ENCODE measurements at regions not wholly inside any gene's neighbourhood (a gene's known extent, or its start where the extent isn't known, plus 50 kb on each side); places are given as distances from the start of the nearest gene placed in this dataset.
A peak's percentile ranks its signal among the peaks of the same experiment; 100 is the strongest.
"Not testable (repeated sequence)": the region's sequence is repeated elsewhere in the genome, so short reads cannot be mapped to it uniquely, and the experiment has no call there.

DNA sequence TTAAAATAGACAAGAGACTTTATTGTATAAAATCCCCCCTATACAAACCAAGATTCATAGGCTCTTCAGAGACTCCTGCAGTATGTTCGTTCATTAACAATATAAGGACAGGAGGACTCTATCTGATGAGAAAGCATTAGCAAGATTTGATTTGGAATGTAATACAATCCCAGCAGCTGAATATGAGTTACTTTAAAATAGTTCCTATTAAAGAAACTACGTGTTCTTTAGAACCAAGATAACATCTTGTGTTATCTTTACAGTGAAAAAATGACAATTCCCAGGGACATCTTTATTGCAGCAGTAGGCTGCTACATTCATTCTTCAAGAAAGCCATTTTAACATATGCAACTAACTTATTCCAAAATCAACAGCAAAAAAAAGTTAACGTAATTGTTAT, 1360.1 kb upstream of the GJE1 start:
- DNase-seq (ENCODE audit: low read depth) = no peak

DNA sequence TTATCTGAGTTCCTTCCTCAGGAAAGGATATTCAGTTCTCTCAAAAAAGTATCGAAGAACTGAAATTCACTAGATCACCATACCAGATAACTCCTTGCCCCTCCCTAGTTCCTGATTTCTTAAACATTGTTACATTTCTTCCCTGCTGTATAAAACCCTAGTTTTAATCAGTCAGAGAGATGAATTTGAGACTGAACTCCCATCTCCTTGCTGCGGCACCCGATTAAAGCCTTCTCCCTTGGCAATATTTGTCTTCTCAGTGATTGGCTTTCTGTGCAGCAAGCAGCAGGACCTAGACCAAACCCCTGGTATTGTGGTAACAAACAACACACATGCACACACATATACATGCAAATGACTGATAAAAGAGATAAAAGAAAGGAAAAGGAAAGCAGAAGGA, 1364.6 kb upstream of the GJE1 start:
- DNase-seq (ENCODE audit: low read depth) = no peak

DNA sequence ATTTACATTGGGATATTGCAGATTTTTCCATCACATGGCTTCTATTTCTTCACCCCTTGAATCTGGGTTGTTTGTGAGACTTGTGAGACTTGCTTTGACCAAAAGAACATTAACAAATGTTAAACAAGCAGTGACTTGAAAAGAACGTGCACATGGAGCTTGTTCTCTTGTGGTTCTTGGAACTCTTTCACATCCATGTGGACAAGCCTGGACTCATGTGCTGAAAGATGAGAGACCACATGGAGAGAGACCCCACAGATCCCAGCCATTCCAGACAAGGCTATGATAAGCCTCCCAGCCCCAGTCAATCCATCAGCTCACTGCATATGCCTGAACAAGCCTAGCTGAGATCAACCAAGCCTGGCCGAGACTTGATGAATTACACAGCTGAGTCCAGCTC, 1365.7 kb upstream of the GJE1 start:
- no peak for DNase-seq (ENCODE audit: low read depth)

DNA sequence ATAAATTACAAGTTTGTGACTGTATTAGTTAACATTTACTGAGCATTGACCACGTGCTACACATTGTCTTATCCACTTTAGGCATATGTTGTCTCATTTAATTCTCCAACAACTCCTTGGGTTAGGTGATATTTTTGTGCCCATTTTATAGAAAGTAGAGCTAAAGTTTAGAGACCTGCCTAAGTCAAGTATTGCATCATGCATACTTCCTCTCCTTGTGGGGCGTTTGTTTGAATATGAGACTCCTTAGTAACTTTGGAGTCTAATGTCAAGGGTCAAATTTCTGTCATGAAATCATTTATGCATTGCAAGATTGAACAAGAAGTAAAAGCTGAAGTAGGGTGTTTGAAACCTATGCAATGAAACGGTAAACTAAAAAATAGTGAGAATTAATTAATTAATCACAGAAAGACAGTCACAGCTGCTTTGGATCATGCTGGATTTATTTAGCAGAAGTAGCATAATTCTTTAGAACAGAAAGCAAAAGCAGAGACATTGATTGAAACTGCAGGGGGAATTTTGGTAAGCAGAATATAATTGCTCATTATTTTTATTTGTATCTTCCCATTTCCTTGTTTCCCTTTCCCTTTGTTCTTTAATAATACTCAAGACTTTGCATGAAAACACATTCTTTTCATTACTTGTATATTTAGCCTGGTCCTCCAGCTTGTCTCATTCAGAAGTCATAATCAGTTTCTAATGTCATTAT, 1374.4 kb upstream of the GJE1 start:
- no peak for DNase-seq (ENCODE audit: low read depth)

DNA sequence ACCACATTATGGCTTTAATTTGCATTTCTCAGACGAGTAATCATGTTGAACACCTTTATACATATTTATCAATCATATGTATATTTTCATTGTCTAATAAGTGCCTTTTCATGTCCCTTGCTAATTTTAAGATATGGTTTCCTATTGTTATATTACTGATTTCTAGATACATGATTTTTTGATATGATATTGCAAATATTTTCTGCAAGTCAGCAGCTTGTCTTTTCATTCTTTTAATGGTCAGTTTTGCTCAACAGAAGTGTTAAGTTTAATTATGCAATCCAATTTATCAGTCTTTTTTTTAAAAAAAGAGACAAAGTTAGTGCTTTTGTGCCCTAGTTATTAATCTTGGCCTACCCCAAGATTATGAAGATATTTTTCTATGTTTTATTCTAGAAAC, 1377.8 kb upstream of the CITED2 start:
- DNase-seq (ENCODE audit: low read depth) = no peak

DNA sequence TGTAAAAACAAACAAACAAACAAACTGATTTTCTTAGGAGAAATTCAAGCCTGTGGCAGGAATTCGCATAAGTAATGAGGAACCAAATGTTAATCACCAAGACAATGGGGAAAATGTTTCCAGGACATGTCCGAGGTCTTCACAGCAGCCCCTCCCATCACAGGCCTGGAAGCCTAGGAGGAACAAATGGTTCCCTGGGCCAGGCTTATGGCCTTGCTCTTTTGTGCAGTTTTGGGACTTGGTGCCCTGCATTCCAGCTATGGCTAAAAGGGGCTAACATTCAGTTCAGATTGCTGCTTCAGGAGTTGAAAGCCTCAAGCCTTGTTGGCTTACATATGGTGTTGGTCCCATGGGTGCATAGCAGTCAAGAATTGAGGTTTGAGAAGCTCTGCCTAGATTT, 1372.7 kb upstream of the CITED2 start:
- DNase-seq (ENCODE audit: low read depth) = no peak

DNA sequence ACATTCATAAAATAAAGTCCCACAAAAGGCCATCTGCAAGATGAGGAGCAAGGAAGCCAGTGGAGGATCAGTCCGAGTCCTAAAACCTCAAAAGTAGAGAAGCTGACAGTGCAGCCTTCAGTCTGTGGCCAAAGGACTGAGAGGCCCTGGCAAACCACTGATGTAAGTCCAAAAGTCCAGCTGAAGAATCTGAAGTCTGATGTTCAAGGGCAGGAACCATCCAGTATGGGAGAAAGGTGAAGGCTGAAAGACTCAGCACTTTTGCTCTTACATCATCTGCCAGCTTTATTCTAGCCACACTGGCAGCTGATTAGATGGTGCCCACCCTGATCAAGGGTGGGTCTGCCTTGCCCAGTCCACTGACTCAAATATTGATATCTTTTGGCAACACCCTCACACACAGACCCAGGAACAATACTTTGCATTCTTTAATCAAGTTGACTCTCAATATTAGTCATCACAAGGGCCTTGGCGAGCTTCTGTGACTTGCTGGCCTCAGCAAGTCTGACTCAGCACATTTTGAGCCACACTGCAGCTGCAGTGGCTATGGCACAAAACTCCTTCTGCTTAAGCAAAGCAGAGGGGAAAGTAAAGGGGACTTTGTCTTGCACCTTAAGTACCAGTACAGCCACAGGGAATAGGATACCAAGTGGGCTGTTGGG, 1370.3 kb upstream of the CITED2 start:
- DNase-seq (ENCODE audit: low read depth) = peak; percentile 25

DNA sequence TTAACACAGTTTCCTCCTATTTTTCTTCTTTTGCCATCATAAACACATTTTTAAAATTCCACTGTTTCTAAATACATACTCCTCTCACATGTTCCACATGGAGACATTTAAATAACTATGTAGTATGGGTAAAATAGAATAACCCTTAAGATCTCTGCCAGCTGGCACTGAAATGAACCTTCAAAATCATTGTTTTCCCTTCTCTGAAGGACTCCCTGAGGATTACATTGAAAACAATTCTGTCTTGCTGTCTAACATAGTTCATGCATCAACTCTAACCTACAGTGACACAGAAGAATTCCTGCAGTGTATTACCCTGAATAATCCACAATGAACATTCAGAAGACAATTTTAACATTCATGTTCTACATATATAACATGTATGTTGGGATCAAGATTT, 1361.8 kb upstream of the CITED2 start:
- DNase-seq (ENCODE audit: low read depth) = no peak

DNA sequence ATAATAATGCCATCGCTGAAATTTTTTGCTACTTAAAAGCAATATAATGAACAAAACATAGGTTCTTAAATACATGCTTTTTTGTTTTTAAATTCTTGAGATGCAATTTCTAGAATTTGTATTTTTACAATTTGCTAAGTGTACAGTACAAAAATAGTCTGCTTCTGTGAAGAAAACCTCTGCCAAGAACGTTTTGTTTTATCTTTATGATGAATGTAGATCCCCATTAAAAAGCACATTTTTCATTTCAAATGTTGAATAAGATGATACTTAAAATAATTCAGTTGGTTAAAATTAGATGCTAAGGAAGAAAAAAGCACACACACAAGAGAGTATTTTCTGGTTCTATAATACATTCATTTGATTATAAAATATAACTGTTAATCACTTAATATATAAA, 1358.5 kb upstream of the CITED2 start:
- no peak for DNase-seq (ENCODE audit: low read depth)

DNA sequence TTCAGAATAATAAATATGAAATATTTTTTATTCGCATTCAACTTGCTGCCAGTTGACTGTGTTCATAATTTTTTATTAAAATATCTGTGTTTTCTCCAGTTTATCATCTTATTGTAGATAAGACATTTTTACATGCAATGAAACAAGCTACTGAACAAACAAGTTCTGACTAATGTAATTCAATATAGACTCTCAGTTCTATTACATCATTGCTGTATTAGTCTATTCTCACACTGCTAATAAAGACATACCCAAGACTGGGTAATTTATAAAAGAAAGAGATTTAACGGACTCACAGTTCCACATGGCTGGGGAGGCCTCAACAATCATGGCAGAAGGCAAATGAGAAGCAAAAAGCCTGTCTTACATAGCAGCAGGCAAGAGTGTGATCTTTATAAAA, 1357.7 kb upstream of the CITED2 start:
- DNase-seq (ENCODE audit: low read depth) = no peak

DNA sequence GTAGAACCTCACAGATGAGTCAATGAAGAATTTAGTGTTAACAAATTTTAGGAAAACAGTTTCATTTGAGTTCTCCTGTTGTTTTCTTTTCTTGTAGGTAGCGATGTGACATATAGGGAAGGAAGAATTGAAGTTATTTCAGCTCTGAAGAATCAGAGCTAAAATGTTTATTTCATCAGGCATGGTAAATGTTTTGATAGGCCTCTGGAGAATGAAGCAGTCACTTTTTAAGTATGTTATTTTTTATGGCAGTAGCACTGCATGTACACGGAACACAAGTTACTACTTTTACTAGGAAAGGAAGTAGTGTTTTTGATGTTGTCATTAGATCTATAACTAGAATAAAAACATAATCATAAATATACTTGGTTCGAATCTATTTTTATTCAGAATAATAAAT, 1357.3 kb upstream of the CITED2 start:
- no peak for DNase-seq (ENCODE audit: low read depth)

DNA sequence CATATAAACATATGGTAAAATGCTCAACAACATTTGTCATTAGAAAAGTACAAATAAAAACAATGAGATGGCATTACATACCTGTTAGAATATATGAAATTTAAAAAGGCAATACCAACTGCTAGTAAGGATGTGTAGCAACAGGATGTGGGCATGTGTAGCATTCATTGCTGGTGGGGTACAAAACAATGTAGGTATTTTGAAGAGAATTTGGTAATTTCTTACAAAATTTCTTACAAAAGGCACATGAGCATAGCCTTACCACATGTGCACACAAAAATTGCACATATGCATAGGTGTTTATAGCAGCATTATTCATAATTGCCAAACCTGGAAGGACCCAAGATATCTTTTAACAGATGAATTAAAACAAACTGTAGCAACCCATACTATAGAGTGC, 1355.1 kb upstream of the CITED2 start:
- no peak for DNase-seq (ENCODE audit: low read depth)

DNA sequence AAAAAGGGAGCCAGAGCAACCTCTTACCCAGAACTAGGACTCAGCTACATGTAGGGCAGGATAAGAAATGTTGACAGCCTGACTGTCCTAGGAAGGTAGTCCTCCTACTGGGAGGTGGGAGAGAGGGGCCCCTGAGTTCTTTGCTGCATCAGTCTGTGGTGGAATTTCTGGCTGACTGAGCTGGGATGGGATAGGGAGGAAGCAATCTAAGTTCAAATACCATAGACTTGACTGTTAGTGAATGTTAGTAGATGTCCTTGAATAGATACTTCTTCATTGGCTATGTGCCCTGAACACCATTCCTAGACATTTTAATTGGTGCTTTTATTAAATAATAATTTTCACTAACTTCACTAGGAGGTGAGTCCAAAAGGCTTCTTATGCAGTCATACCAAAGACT, 1343.6 kb upstream of the CITED2 start:
- no peak for DNase-seq (ENCODE audit: low read depth)

DNA sequence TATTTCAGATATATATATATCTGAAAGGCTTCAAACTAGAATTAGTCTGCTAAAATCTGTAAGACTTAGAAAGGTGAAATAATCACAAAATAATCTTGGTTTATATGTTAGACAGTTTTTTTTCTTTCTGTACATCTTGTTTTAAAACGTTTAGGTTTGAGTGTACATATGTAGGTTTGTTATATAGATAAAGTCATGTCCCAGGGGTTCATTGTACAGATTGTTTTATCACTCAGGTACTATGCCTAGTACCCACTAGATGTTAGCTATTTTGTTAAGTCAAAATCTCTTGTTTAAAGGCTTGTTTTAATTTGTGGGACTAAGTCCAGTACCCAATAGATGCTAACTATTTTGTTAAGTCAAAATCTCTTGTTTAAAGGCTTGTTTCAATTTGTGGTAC, 1339.0 kb upstream of the CITED2 start:
- DNase-seq (ENCODE audit: low read depth) = no peak

DNA sequence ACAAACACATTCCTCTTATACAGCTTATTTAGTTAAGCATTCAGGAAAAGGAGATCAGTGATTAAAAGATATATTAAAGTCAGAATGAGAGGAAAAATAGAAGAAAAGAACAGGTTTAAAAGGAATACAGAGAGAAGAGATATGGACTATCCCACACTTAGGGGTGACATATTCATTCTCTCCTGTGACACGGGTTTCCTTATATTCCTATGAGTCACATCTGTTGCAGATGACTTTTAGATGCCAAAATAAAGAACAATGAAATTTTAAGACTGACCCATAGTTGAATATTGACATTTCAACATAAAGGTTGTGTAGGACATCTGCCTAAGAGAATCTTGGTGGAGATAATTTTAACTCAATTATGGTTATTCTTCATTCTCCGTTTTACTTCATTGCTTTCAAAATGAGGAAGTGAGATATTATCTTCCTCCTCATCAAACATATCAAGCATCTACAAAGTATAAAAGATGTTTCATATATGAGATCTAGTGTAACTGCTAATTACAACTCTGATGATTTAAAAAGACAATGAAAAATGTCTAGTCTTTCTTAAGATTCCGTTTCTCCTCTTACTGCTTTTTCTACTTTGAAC, 1336.7 kb upstream of the CITED2 start:
- DNase-seq (ENCODE audit: low read depth) = no peak

DNA sequence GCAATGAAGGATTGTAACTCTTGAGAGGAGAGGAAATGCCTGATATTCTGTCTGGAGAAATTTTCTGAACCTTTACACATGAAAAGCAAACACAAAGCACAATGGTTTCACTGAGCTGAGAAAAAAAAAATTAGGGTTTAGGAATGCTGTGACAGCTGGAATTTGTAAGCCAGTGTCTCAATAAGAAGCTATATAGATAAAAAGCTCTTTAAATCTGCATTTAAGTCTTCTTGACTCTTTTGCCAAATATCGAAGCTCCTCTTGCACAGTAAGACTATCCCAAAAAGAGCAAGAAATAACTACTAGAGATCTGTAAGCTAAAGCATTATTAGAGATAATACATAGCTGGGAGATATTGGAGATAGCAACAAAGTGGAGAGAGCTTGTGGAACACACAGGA, 1334.0 kb upstream of the CITED2 start:
- DNase-seq (ENCODE audit: low read depth) = no peak

DNA sequence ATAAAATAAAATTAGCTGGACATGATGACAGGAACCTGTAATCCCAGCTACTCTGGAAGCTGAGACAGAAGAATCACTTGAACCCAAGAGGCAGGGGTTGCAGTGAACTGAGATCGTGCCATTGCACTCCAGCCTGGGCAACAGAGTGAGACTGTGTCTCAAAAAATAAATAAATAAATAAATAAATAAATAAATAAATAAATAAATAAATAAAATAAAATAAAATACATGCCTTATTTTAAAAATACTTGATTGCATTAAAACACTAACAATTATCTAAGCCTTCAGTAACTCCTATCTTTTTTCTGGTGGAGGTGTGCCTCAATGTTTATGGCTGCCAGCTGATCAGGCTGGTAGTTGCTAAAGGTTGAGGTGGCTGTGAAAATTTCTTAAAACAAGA, 1329.6 kb upstream of the CITED2 start:
- DNase-seq (ENCODE audit: low read depth) = not testable (repeated sequence)

DNA sequence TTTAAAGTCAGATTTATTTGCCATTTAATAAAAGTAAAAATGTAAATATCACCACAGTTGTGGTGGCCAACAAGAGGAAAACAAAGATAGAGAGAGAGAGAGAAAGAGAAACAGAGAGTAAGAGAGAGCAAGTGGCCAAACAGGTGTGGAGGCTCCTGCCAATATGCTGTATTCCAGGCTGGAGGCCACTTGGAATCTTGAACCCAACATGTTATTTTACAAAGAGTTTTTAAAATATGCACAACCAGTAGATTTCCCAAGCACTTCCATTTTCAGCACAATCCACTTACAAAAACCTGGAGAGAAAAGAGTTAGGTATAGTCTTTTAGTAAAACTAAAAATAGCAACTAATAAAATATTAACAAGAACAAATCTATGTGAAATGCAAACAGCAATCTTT, 1323.1 kb upstream of the CITED2 start:
- DNase-seq (ENCODE audit: low read depth) = no peak

DNA sequence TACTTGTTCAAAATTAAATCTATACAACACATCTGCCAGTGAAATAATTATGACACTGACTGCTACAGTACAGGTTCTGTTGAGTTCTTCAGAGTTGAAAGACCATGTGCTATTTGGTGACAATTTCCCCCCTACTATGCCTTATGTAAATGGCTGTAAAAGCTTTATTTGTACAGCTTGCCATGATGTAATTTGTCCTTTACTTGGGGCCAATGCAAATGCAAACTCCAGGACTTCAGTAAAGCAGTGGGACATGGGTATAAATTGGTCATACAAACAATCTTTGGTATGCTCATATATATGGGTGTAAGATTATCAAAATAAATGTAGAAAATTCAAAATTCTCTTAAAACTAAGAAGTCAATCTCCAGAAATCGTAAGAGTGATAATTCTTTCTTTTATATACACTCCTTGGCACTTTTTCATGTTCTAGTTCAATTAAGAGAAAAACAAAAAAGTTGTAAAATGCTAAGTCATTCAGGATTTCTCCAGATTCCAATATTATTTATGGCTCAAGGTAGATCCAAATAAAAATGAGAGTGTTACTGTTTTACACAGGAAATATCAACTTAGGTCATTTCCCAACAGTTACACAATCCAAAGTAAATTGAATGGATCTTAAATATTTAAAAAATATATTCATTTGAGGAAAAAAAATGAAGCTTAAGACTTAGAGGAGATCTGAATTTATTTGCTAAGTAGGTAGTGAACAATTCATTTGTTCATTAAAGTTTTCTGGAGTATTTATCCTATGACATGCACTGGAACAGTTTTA, 1310.5 kb upstream of the CITED2 start:
- DNase-seq (ENCODE audit: low read depth) = no peak

DNA sequence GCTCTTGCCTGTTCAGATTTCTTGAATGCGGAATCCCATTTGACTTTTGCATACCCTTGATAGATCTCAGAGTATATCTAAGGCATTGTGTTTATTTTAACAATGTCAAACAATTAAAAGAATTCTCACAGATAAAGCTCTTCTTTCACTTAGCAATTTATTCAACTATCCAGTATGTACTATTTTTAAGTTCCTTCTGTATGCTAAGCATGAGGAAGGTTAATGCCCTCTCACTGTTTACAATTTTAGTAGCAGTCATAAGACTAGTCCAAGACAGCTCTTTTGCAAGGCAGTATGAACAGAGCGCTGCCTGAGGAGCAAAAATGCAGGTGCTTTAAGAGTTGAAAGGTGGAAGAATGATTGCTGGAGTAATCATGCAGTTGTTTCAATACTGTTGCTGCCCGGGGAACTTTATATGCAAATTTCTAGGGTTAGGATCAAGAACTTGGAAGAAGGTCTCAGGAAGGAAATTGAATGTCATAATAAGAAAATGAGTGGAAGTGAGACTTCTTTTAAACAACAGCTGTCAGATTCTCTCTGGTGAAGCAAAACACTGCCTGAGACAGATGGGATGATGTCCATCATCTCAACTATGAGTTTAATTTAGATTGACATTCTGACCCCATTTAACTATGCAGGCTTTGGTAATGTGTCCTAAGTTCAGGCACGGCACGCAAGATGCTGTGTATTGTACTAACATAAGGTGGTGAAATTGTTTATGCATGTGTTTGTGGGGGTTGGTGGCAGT, 1303.5 kb upstream of the CITED2 start:
- no peak for DNase-seq (ENCODE audit: low read depth)

DNA sequence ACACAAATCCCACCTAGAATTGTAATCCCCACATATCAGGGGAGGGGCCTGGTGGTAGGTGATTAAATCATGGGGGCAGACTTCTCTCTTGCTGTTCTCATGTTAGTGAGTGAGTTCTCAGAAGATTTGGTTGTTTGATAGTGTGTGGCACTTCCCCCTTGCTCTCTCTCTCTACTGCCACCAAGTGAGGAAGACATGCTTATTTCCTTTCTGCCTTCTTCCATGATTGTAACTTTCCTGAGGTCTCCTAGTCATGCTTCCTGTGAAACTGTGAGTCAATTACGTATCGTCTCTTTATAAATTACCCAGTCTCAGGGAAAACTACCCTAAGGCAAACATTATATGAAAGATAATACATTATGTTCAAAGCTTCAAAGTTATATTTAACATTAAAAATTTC, 1297.5 kb upstream of the CITED2 start:
- DNase-seq (ENCODE audit: low read depth) = no peak

DNA sequence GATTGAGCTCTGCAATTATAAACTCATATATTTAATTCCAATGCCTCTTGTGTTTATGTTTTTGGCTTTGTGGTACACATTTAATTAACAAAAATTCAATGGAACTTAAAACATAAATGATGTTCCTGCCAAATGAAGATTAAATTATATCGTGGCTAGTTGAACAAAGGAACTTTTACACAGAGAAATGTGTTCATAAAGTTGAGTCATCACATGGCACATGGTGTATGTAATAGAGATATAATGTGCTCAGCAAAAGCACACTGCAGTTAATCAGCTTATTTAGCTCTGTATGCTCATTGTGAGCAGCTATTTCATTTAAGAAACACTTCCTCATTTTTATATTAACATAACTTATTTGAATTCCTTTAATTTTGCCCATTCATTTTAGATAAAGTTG, 1295.6 kb upstream of the CITED2 start:
- DNase-seq (ENCODE audit: low read depth) = no peak

All from GM04504 (cell line).